SK-N-SH (cell line): ENCODE measurements at regions not wholly inside any gene's neighbourhood (a gene's known extent, or its start where the extent isn't known, plus 50 kb on each side); places are given as distances from the start of the nearest gene placed in this dataset.

Experiments
- CTCF ChIP-seq: fragments of 200-600 bp; sonication (generic); IDR thresholded peaks from 2 replicates; pipeline ENCODE4 v1.6.1; 2017; ENCODE audit warnings: antibody characterized with exemption, mild to moderate bottlenecking, moderate library complexity
- ELF1 ChIP-seq: IDR thresholded peaks from 2 replicates; pipeline ENCODE4 v1.4.0; 2012
- JUND ChIP-seq: IDR thresholded peaks from 2 replicates; pipeline ENCODE4 v1.4.0; 2012
- NFIC ChIP-seq: IDR thresholded peaks from 2 replicates; pipeline ENCODE4 v1.4.0; 2012; ENCODE audit warnings: borderline replicate concordance
- RAD21 ChIP-seq: IDR thresholded peaks from 2 replicates; pipeline ENCODE4 v1.6.1; 2012; ENCODE audit warnings: mild to moderate bottlenecking, low read length
- RXRA ChIP-seq: IDR thresholded peaks from 2 replicates; pipeline ENCODE4 v1.4.0; 2012; ENCODE audit warnings: low read depth, mild to moderate bottlenecking, borderline replicate concordance
- SIN3A ChIP-seq: IDR thresholded peaks from 2 replicates; pipeline ENCODE4 v1.6.1; 2012; ENCODE audit warnings: low read depth, mild to moderate bottlenecking, low read length, moderate library complexity, borderline replicate concordance

GRCh38 chr4:107258359-107258758 is 222.2 kb upstream of the DKK2 start:
- TF ChIP-seq CTCF = no peak
- no peak for TF ChIP-seq RAD21
- TF ChIP-seq RXRA = peak; percentile 85
- TF ChIP-seq NFIC = peak; percentile 99
- peak; percentile 89 for TF ChIP-seq JUND
- peak; percentile 71; the same call in 1 of the 2 replicates for TF ChIP-seq SIN3A
- peak; percentile 44; the same call in 1 of the 2 replicates for TF ChIP-seq ELF1
